ENCODE measurements at regions not wholly inside any gene's neighbourhood (a gene's known extent, or its start where the extent isn't known, plus 50 kb on each side); places are given as distances from the start of the nearest gene placed in this dataset.

- TF ChIP-seq CTCF (IDR thresholded peaks at IDR 0.05; ENCODE audit: poor library complexity, severe bottlenecking) (no peak), POLR2AphosphoS5 (IDR thresholded peaks at IDR 0.05) (no peak), EZH2 (IDR thresholded peaks at IDR 0.05; ENCODE audit: borderline replicate concordance, insufficient read depth, low read length, poor library complexity, severe bottlenecking) (no peak)
These were observed 115.0 kb upstream of the RASGEF1B start for GRCh38 chr4:81586706-81587105.
